H1 (cell line): ENCODE measurements at regions not wholly inside any gene's neighbourhood (a gene's known extent, or its start where the extent isn't known, plus 50 kb on each side); places are given as distances from the start of the nearest gene placed in this dataset.

Source experiments
- POLR2A ChIP-seq, 2 experiments: IDR thresholded peaks; 1 replicate in 1 of 2; 2 replicates in 1 of 2; pipeline ENCODE4 v1.6.1; 2011; ENCODE audit warnings: low read depth in 2 of 2, low read length in 2 of 2, mild to moderate bottlenecking in 2 of 2; ENCODE audit errors: control extremely low read depth in 1 of 2
- TCF12 ChIP-seq: IDR thresholded peaks from 2 replicates; pipeline ENCODE4 v1.6.1; 2011; ENCODE audit warnings: low read depth, mild to moderate bottlenecking, low read length

DNA sequence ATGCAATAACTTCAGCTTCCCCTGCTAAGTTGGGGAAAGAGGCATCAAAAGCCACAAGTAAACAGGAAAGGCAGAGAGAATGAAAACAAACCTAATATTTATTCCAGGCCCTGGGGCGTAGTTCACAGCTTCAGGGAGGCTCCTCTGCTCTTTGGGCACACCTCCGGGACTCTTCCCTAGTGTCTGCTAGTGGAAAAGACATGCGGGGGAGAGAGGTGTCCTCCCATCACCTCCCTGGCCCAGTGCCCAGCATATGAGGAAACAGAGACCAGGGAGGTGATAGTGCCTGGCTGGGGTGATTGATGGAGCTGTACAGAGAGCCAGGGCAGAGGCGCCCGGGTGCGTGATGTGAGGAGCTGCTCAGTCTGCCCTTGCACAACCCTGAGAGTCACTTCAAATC lies 71.0 kb downstream of the RASL11A start (continued):
- TF ChIP-seq TCF12 (no peak), POLR2A (IDR thresholded peaks at IDR 0.05; ENCODE audit: control extremely low read depth in 1 of 2, low read depth in 2 of 2, low read length in 2 of 2) (no peak)
